ENCODE measurements at regions not wholly inside any gene's neighbourhood (a gene's known extent, or its start where the extent isn't known, plus 50 kb on each side); places are given as distances from the start of the nearest gene placed in this dataset.

GRCh38 chr6:14785493-14785790 is 460.4 kb upstream of the JARID2 start:
- intact Hi-C loops (cut with DNase I; ENCODE audit: low total_unique reads), result no loop called here
- Histone ChIP-seq H3K4me1 (no peaks in the 10 kb centered on the region), H3K4me3 (no peak overlapping the region), H3K27me3 (no peaks in the 10 kb centered on the region), H3K27ac (no peak overlapping the region), H3K9me3 (no peaks in the 10 kb centered on the region), H3K36me3 (ENCODE audit: low read depth, missing control alignments) (no peaks in the 10 kb centered on the region)
- WGBS, 2 donors, result 72 to 74% methylated on average over 2 of the region's 2 CpGs
- no peak for DNase-seq
- TF ChIP-seq POLR2A (IDR thresholded peaks at IDR 0.05), result no peak
- TF ChIP-seq CTCF (IDR thresholded peaks at IDR 0.05), result no peak

- Histone ChIP-seq H3K4me1 (no peaks in the 10 kb centered on the region), H3K4me3 (no peak overlapping the region), H3K36me3 (ENCODE audit: low read depth, missing control alignments) (no peaks in the 10 kb centered on the region), H3K9me3 (no peaks in the 10 kb centered on the region), H3K27me3 (no peaks in the 10 kb centered on the region), H3K27ac (no peak overlapping the region)
- TF ChIP-seq POLR2A (IDR thresholded peaks at IDR 0.05) (no peak), CTCF (IDR thresholded peaks at IDR 0.05) (no peak)
- intact Hi-C loops (cut with DNase I; ENCODE audit: low total_unique reads), result no loop called here
- 90 to 95% methylated on average over 3 of the region's 3 CpGs for WGBS, 2 donors
- DNase-seq, result no peak
Observed at GRCh38 chr6:14786008-14786407, 459.9 kb upstream of the JARID2 start.

GRCh38 chr6:14786455-14786854 is 459.4 kb upstream of the JARID2 start:
- Histone ChIP-seq H3K27me3 (no peaks in the 10 kb centered on the region), H3K9me3 (no peaks in the 10 kb centered on the region), H3K27ac (no peak overlapping the region), H3K4me1 (no peaks in the 10 kb centered on the region), H3K4me3 (no peak overlapping the region), H3K36me3 (ENCODE audit: low read depth, missing control alignments) (no peaks in the 10 kb centered on the region)
- intact Hi-C loops (cut with DNase I; ENCODE audit: low total_unique reads), result no loop called here
- no peak for DNase-seq
- WGBS, 2 donors, result 94 to 100% methylated on average over 3 of the region's 3 CpGs
- TF ChIP-seq POLR2A (IDR thresholded peaks at IDR 0.05), result no peak
- no peak for TF ChIP-seq CTCF (IDR thresholded peaks at IDR 0.05)

GRCh38 chr6:14787250-14787649 is 458.6 kb upstream of the JARID2 start:
- Histone ChIP-seq H3K36me3 (ENCODE audit: low read depth, missing control alignments) (no peaks in the 10 kb centered on the region), H3K27ac (no peak overlapping the region), H3K4me3 (no peak overlapping the region), H3K4me1 (no peaks in the 10 kb centered on the region), H3K9me3 (no peaks in the 10 kb centered on the region), H3K27me3 (no peaks in the 10 kb centered on the region)
- no peak for TF ChIP-seq CTCF (IDR thresholded peaks at IDR 0.05)
- TF ChIP-seq POLR2A (IDR thresholded peaks at IDR 0.05), result no peak
- intact Hi-C loops (cut with DNase I; ENCODE audit: low total_unique reads), result no loop called here
- no peak for DNase-seq
- WGBS, 2 donors, result 92% methylated on average over 2 of the region's 2 CpGs

- H3K27ac ChIP-seq, result no peak overlapping the region
- H3K4me1 ChIP-seq, result no peaks in the 10 kb centered on the region
- no peaks in the 10 kb centered on the region for H3K36me3 ChIP-seq (ENCODE audit: low read depth, missing control alignments)
- H3K9me3 ChIP-seq, result no peaks in the 10 kb centered on the region
- WGBS, 2 donors, result 96 to 100% methylated on average over 2 of the region's 2 CpGs
- H3K27me3 ChIP-seq, result no peaks in the 10 kb centered on the region
- DNase-seq, result no peak
- intact Hi-C loops (cut with DNase I; ENCODE audit: low total_unique reads), result no loop called here
- H3K4me3 ChIP-seq, result no peak overlapping the region
- TF ChIP-seq POLR2A (IDR thresholded peaks at IDR 0.05) (no peak), CTCF (IDR thresholded peaks at IDR 0.05) (no peak)
Observed at GRCh38 chr6:14787677-14788076, 458.2 kb upstream of the JARID2 start.
